ENCODE measurements at regions not wholly inside any gene's neighbourhood (a gene's known extent, or its start where the extent isn't known, plus 50 kb on each side); places are given as distances from the start of the nearest gene placed in this dataset.

DNA sequence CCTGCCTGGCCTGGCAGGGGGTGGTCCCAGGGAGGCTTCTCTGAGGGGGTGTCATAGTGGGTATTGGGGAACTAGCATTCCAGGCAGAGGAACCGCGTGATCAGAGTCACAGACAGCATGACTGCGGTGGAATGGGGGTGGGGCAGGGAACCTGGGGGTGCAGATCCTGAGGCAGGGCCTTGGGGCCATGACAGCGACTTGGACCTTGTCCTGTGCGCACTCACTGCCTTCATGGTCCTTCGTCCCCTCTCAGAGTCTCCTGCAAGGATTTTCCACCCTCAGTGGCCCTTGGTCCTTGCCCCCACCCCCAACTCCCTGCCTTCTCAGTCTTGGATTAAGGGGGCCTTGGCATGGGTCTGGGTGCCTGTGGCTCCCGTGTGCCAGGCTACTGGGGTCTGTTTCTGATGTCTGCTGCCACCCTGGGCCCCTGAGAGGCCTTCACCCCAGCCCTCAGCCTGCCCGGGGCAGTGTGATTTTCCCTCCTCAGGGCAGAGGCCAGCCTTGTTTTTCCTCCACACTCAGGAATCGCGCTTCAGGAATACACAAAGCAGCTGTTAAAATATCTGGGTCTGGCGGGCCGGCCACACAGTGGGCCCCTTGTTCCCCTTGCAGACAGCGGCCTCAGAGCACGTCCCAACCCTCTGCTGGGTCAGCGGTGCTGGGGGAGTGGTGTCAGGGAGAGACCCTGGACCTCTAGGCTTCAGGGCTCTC is 51.6 kb downstream of the GLI2 start:
- Histone ChIP-seq H3K9ac (replicated peaks; ENCODE audit: extremely low read depth, insufficient read depth, low read length) (no peak overlapping the region), H3K36me3 (ENCODE audit: control insufficient read depth in 2 of 2, extremely low read depth in 1 of 2, insufficient read depth in 2 of 2, low read length in 2 of 2) (no peaks in the 10 kb centered on the region), H4K20me1 (replicated peaks; ENCODE audit: control insufficient read depth, extremely low read depth, insufficient read depth, low read length) (no peaks in the 10 kb centered on the region), H3K9me3 (replicated peaks; ENCODE audit: control insufficient read depth, insufficient read depth, low read length) (no peaks in the 10 kb centered on the region), H3K27me3 (ENCODE audit: control insufficient read depth in 2 of 2, insufficient read depth in 2 of 2, low read length in 2 of 2) (peaks cover 0 to under 1% of the 10 kb centered on the region in 2 experiments), H3K9me1 (replicated peaks; ENCODE audit: control insufficient read depth, extremely low read depth, insufficient read depth, low read length) (no peaks in the 10 kb centered on the region), H3K4me1 (ENCODE audit: control insufficient read depth, extremely low read depth, insufficient read depth, low read length) (peaks cover 8% of the 10 kb centered on the region), H3K4me3 (replicated peaks in 1 of 3; ENCODE audit: insufficient read depth in 1 of 3, low read depth in 1 of 3, low read length in 3 of 3) (no peak overlapping the region), H3K79me2 (ENCODE audit: control insufficient read depth, insufficient read depth, low read length) (no peaks in the 10 kb centered on the region), H3K27ac (ENCODE audit: insufficient read depth, low read depth, low read length) (no peak overlapping the region), H3K4me2 (ENCODE audit: insufficient read depth, low read length) (no peak overlapping the region), H2AFZ (ENCODE audit: low read depth, low read length) (no peak overlapping the region)
- CTCF ChIA-PET: no interaction called here
- FAIRE-seq: no peak
- intact Hi-C loops (cut with micrococcal nuclease): no loop called here
- POLR2A ChIA-PET: no interaction called here
- no peak for TF ChIP-seq EZH2 (IDR thresholded peaks at IDR 0.05; ENCODE audit: borderline replicate concordance, low read depth, low read length, severe bottlenecking)
- no peak for TF ChIP-seq GATA2 (IDR thresholded peaks at IDR 0.05; ENCODE audit: insufficient read depth, insufficient read length, low read depth, low read length)
- TF ChIP-seq MYC (IDR thresholded peaks at IDR 0.05; ENCODE audit: low read depth, low read length): no peak
- TF ChIP-seq, protein P1, sequence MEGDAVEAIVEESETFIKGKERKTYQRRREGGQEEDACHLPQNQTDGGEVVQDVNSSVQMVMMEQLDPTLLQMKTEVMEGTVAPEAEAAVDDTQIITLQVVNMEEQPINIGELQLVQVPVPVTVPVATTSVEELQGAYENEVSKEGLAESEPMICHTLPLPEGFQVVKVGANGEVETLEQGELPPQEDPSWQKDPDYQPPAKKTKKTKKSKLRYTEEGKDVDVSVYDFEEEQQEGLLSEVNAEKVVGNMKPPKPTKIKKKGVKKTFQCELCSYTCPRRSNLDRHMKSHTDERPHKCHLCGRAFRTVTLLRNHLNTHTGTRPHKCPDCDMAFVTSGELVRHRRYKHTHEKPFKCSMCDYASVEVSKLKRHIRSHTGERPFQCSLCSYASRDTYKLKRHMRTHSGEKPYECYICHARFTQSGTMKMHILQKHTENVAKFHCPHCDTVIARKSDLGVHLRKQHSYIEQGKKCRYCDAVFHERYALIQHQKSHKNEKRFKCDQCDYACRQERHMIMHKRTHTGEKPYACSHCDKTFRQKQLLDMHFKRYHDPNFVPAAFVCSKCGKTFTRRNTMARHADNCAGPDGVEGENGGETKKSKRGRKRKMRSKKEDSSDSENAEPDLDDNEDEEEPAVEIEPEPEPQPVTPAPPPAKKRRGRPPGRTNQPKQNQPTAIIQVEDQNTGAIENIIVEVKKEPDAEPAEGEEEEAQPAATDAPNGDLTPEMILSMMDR (IDR thresholded peaks at IDR 0.05; ENCODE audit: extremely low read depth in 1 of 2, insufficient read depth in 1 of 2, low read depth in 1 of 2, low read length in 2 of 2): no peak
- TF ChIP-seq POLR2A (IDR thresholded peaks at IDR 0.05; ENCODE audit: low read depth, low read length): no peak
- no peak for TF ChIP-seq JUN (IDR thresholded peaks at IDR 0.05; ENCODE audit: borderline replicate concordance, insufficient read depth, insufficient read length, low read depth)
- TF ChIP-seq FOS (IDR thresholded peaks at IDR 0.05; ENCODE audit: borderline replicate concordance, insufficient read depth, low read length): no peak
- TF ChIP-seq, protein P2, sequence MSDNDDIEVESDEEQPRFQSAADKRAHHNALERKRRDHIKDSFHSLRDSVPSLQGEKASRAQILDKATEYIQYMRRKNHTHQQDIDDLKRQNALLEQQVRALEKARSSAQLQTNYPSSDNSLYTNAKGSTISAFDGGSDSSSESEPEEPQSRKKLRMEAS (IDR thresholded peaks at IDR 0.05; ENCODE audit: insufficient read depth, insufficient read length): no peak
- no peak for TF ChIP-seq POLR2AphosphoS5 (IDR thresholded peaks at IDR 0.05; ENCODE audit: insufficient read depth, low read depth, low read length)
- dilution Hi-C loops (cut with MboI; ENCODE audit: extremely low pct_ligation_motif_present, low sequenced_read_pairs): no loop called here
- BruUV-seq (replicated peaks): no TSS peak
- DNase-seq (ENCODE audit: low read depth, low spot score): no peak
